K562 (cell line): ENCODE measurements at regions not wholly inside any gene's neighbourhood (a gene's known extent, or its start where the extent isn't known, plus 50 kb on each side); places are given as distances from the start of the nearest gene placed in this dataset.

Source experiments
- ATAC-seq: fragments of 200-7000 bp; cut with Tn5 transposase; 3 replicates; pipeline ENCODE4 v1.9.1; 2020; ENCODE audit warnings: moderate library complexity
- BruUV-seq: library from RNA; stranded (reverse); fragments of 400-500 nt; replicated peaks from 2 replicates; lab custom pipeline; 2021; lab: Mats Ljungman, UMichigan
- CTCF ChIA-PET: fragments of 300-600 bp; formaldehyde crosslinking; extraction: SDS; loops from one replicate; lab custom pipeline; 2021; ENCODE audit warnings: low intra/inter-chr PET ratio; lab: Yijun Ruan, JAX
- POLR2A ChIA-PET: fragments of 300-600, 350-650 bp; sonication (Branson Sonifier 250); formaldehyde crosslinking; extraction: SDS; loops from one replicate; lab custom pipeline; 2021; ENCODE audit warnings: antibody characterized with exemption, inconsistent platforms; lab: Yijun Ruan, JAX
- DNase-seq, 4 experiments: peaks; one replicate each; pipeline versions ENCODE4 v3.0.0 to v3.0.0-alpha.2; 2011 to 2018; ENCODE audit warnings: low spot score in 3 of 4, mixed read lengths in 3 of 4; ENCODE audit errors: extremely low read depth in 1 of 4
- FAIRE-seq: peaks from 2 replicates; lab custom pipeline; 2011; peaks lifted over from hg19 to GRCh38; lab: Jason Lieb, UNC
- H2AFZ ChIP-seq: 2 replicates; pipeline ENCODE4 v1.6.0; 2011; ENCODE audit warnings: low read depth, low read length, control low read depth, inconsistent platforms
- H3K27ac ChIP-seq: fragments of 200-600 bp; 3 replicates; pipeline ENCODE4 v1.8.0; 2011; ENCODE audit warnings: low read depth, mild to moderate bottlenecking, control low read depth, inconsistent platforms, low read length, moderate library complexity, mixed read lengths; ENCODE audit errors: extremely low read depth
- H3K27me3 ChIP-seq, 2 experiments: fragments of 300-600 bp in 1 of 2; 2 replicates in 1 of 2; 3 replicates in 1 of 2; pipeline versions ENCODE4 v1.6.0 to v1.8.0; 2011; ENCODE audit warnings: inconsistent platforms in 2 of 2, low read length in 2 of 2, mild to moderate bottlenecking in 1 of 2, mixed read lengths in 1 of 2, moderate library complexity in 1 of 2; ENCODE audit not compliant: control insufficient read depth in 2 of 2, insufficient read depth in 2 of 2
- H3K36me3 ChIP-seq: fragments of 300-600 bp; 3 replicates; pipeline ENCODE4 v1.8.0; 2011; ENCODE audit warnings: mild to moderate bottlenecking, low read length, inconsistent platforms; ENCODE audit not compliant: control insufficient read depth, insufficient read depth
- H3K4me1 ChIP-seq, 2 experiments: fragments of 200-600 bp in 1 of 2; replicated peaks in 1 of 2; 2 replicates in 1 of 2; 3 replicates in 1 of 2; pipeline versions ENCODE4 v1.5.1 to v1.8.0; 2011; ENCODE audit warnings: inconsistent platforms in 2 of 2, low read length in 2 of 2, mild to moderate bottlenecking in 1 of 2, mixed read lengths in 1 of 2, moderate library complexity in 1 of 2; ENCODE audit not compliant: control insufficient read depth in 2 of 2, insufficient read depth in 2 of 2
- H3K4me2 ChIP-seq: 2 replicates; pipeline ENCODE4 v1.6.1; 2011; ENCODE audit warnings: low read length, control low read depth, inconsistent platforms, mixed read lengths; ENCODE audit not compliant: insufficient read depth
- H3K4me3 ChIP-seq: fragments of 200-600 bp; sonication (generic), shearing (Covaris generic); 2 replicates; pipeline ENCODE4 v1.5.1; 2016; ENCODE audit warnings: control low read depth, inconsistent platforms
- H3K79me2 ChIP-seq: fragments of 200-600 bp; 3 replicates; pipeline ENCODE4 v1.8.0; 2011; ENCODE audit warnings: low read length, inconsistent platforms; ENCODE audit not compliant: control insufficient read depth, insufficient read depth
- H3K9ac ChIP-seq, 2 experiments: 2 replicates each; pipeline versions ENCODE4 v1.6.0 to v1.6.1; 2011; ENCODE audit warnings: low read depth in 2 of 2, low read length in 2 of 2, control low read depth in 1 of 2, inconsistent platforms in 1 of 2, mild to moderate bottlenecking in 1 of 2, mixed read lengths in 1 of 2; ENCODE audit not compliant: insufficient read depth in 1 of 2
- H3K9me1 ChIP-seq: one replicate; pipeline ENCODE4 v1.6.0; 2011; ENCODE audit warnings: inconsistent platforms, mild to moderate bottlenecking, low read length, moderate library complexity; ENCODE audit not compliant: control insufficient read depth, insufficient read depth
- H3K9me3 ChIP-seq: replicated peaks from 2 replicates; pipeline ENCODE4 v1.5.1; 2011; ENCODE audit warnings: low read depth, low read length, inconsistent platforms; ENCODE audit not compliant: control insufficient read depth, insufficient read depth
- H4K20me1 ChIP-seq: replicated peaks from 2 replicates; pipeline ENCODE4 v1.6.1; 2011; ENCODE audit warnings: low read length, inconsistent platforms, mixed read lengths; ENCODE audit not compliant: control insufficient read depth, insufficient read depth
- ADNP ChIP-seq: fragments of 200-800 bp; sonication (Bioruptor generic); IDR thresholded peaks from 2 replicates; pipeline ENCODE4 v1.6.1; 2016; ENCODE audit warnings: missing genetic modification characterization, missing compliant biosample characterization
- CUX1 ChIP-seq: fragments of 200-800 bp; sonication (Bioruptor generic); IDR thresholded peaks from 2 replicates; pipeline ENCODE4 v1.6.1; 2016; ENCODE audit warnings: missing genetic modification characterization, missing compliant biosample characterization
- E2F6 ChIP-seq, 2 experiments: IDR thresholded peaks; 2 replicates each; pipeline ENCODE4 v1.6.1; 2011; ENCODE audit warnings: borderline replicate concordance in 1 of 2, control low read depth in 1 of 2, low read depth in 1 of 2, low read length in 1 of 2, mild to moderate bottlenecking in 1 of 2, mixed read lengths in 1 of 2, moderate library complexity in 1 of 2; ENCODE audit not compliant: insufficient read depth in 1 of 2, insufficient read length in 1 of 2, poor library complexity in 1 of 2, severe bottlenecking in 1 of 2; ENCODE audit errors: extremely low read depth in 1 of 2
- ETS1 ChIP-seq: conservative IDR thresholded peaks from 2 replicates; pipeline ENCODE4 v1.6.1; 2011; ENCODE audit warnings: low read depth, mild to moderate bottlenecking, low read length; ENCODE audit not compliant: control insufficient read depth
- RBM15 ChIP-seq: fragments of 200-400 bp; formaldehyde crosslinking; IDR thresholded peaks from 2 replicates; pipeline ENCODE4 v1.6.1; 2018; ENCODE audit warnings: mild to moderate bottlenecking, low read length, moderate library complexity; ENCODE audit not compliant: insufficient read depth
- XRCC4 ChIP-seq: IDR thresholded peaks from one replicate; pipeline ENCODE4 v1.6.1; 2011; ENCODE audit not compliant: insufficient read depth, insufficient read length; ENCODE audit errors: extremely low read depth
- ZNF174 ChIP-seq: fragments of 250-450 bp; sonication (Bioruptor Pico); IDR thresholded peaks from 2 replicates; pipeline ENCODE4 v1.4.0; 2020; ENCODE audit warnings: mild to moderate bottlenecking
- WGBS: fragments of 100-300 bp; shearing (Covaris generic); methylation state at CpG from one replicate; pipeline ENCODE4 v1.1.6; 2016; ENCODE audit warnings: low coverage, mixed read lengths; ENCODE audit not compliant: insufficient coverage; ENCODE audit errors: missing lambda C conversion rate; 5-methylcytosine and 5-hydroxymethylcytosine counted together
- in situ Hi-C: fragments of 300-500 bp; cut with MboI; formaldehyde crosslinking; loops from 4 replicates; pipeline ENCODE4 v1.15.0; 2018; ENCODE audit warnings: inconsistent platforms, mixed read lengths
- intact Hi-C: fragments of 100-400 bp; cut with micrococcal nuclease; formaldehyde crosslinking; loops from 2 replicates; pipeline ENCODE4 v1.14.2; 2022

- ATAC-seq: no peak
- intact Hi-C loops (no loop called here), in situ Hi-C loops (no loop called here)
- Histone ChIP-seq H4K20me1 (no peaks in the 10 kb centered on the region), H3K4me2 (no peak overlapping the region), H3K27ac (no peak overlapping the region), H2AFZ (no peak overlapping the region), H3K4me3 (no peak overlapping the region), H3K4me1 (no peaks in the 10 kb centered on the region), H3K9ac (no peak overlapping the region), H3K79me2 (no peaks in the 10 kb centered on the region), H3K9me1 (no peaks in the 10 kb centered on the region), H3K36me3 (no peaks in the 10 kb centered on the region), H3K27me3 (no peaks in the 10 kb centered on the region), H3K9me3 (no peaks in the 10 kb centered on the region)
- CTCF ChIA-PET: no interaction called here
- 8% methylated on average over 2 of the region's 2 CpGs for WGBS
- FAIRE-seq: no peak
- TF ChIP-seq XRCC4: no peak
- no peak for TF ChIP-seq ADNP (tag)
- DNase-seq: no peak
- no TSS peak for BruUV-seq
- POLR2A ChIA-PET: no interaction called here
Observed at GRCh38 chr14:48849741-48850322, 736.3 kb downstream of the RPS29 start.

- ATAC-seq: no peak
- 0% methylated on average over 2 of the region's 2 CpGs for WGBS
- no peak for TF ChIP-seq CUX1
- no peak for TF ChIP-seq ETS1
- TF ChIP-seq ZNF174 (CRISPR knock-in tag): no peak
- no peak for TF ChIP-seq E2F6 (IDR thresholded peaks at IDR 0.05; ENCODE audit: borderline replicate concordance in 1 of 2, extremely low read depth in 1 of 2, insufficient read depth in 1 of 2, insufficient read length in 1 of 2, low read depth in 1 of 2, low read length in 1 of 2, poor library complexity in 1 of 2, severe bottlenecking in 1 of 2)
- no peak for TF ChIP-seq RBM15
Observed at GRCh38 chr14:48842785-48843184, 743.4 kb downstream of the RPS29 start.

More at GRCh38 chr14:48842785-48843184, 743.4 kb downstream of the RPS29 start:
- H2AFZ ChIP-seq: no peak overlapping the region
- H3K4me2 ChIP-seq: no peak overlapping the region
- H3K79me2 ChIP-seq: no peaks in the 10 kb centered on the region
- H3K9me3 ChIP-seq: no peaks in the 10 kb centered on the region
- no peaks in the 10 kb centered on the region for H4K20me1 ChIP-seq
- FAIRE-seq (no peak), DNase-seq (no peak)
- no peaks in the 10 kb centered on the region for H3K9me1 ChIP-seq
- in situ Hi-C loops: no loop called here
- H3K27me3 ChIP-seq: no peaks in the 10 kb centered on the region
- no peak overlapping the region for H3K27ac ChIP-seq
- H3K4me3 ChIP-seq: no peak overlapping the region
- H3K36me3 ChIP-seq: no peaks in the 10 kb centered on the region
- BruUV-seq: no TSS peak
- intact Hi-C loops: no loop called here
- H3K9ac ChIP-seq: no peak overlapping the region
- POLR2A ChIA-PET: no interaction called here
- no peaks in the 10 kb centered on the region for H3K4me1 ChIP-seq
- CTCF ChIA-PET: no interaction called here
